SK-N-SH treated with all-trans-retinoic acid at 6 μM for 48 hours (cell line): ENCODE measurements at regions not wholly inside any gene's neighbourhood (a gene's known extent, or its start where the extent isn't known, plus 50 kb on each side); places are given as distances from the start of the nearest gene placed in this dataset.

Experiments
- ARNTL ChIP-seq: fragments of 450-650 bp; formaldehyde crosslinking; IDR thresholded peaks from 2 replicates; pipeline ENCODE4 v1.5.0; 2020; ENCODE audit warnings: low read depth, mild to moderate bottlenecking, moderate library complexity, borderline replicate concordance
- BACH2 ChIP-seq: fragments of 250-450 bp; sonication (Bioruptor Pico); IDR thresholded peaks from 2 replicates; pipeline ENCODE4 v1.9.0; 2021; ENCODE audit warnings: mild to moderate bottlenecking, borderline replicate concordance
- CREB5 ChIP-seq: fragments of 250-450 bp; sonication (Bioruptor Pico); IDR thresholded peaks from 2 replicates; pipeline ENCODE4 v1.5.1; 2020; ENCODE audit warnings: low read depth, mild to moderate bottlenecking, moderate library complexity
- CSDC2 ChIP-seq: fragments of 250-450 bp; sonication (Bioruptor Pico); IDR thresholded peaks from 2 replicates; pipeline ENCODE4 v1.5.0; 2020; ENCODE audit warnings: mild to moderate bottlenecking, moderate library complexity
- OSR1 ChIP-seq: fragments of 250-450 bp; sonication (Bioruptor Pico); IDR thresholded peaks from 2 replicates; pipeline ENCODE4 v1.8.0; 2022; ENCODE audit warnings: moderate library complexity, mild to moderate bottlenecking, inconsistent platforms
- PATZ1 ChIP-seq: fragments of 250-450 bp; sonication (Bioruptor Pico); IDR thresholded peaks from 2 replicates; pipeline ENCODE4 v1.8.0; 2020; ENCODE audit warnings: mild to moderate bottlenecking, moderate library complexity, borderline replicate concordance
- PPARA ChIP-seq: fragments of 250-450 bp; sonication (Bioruptor Pico); IDR thresholded peaks from 2 replicates; pipeline ENCODE4 v1.5.0; 2020; ENCODE audit warnings: mild to moderate bottlenecking, borderline replicate concordance
- RARB ChIP-seq: fragments of 250-450 bp; sonication (Bioruptor Pico); IDR thresholded peaks from 2 replicates; pipeline ENCODE4 v1.8.0; 2021; ENCODE audit warnings: mild to moderate bottlenecking, moderate library complexity
- TOX ChIP-seq: fragments of 250-450 bp; sonication (Bioruptor Pico); IDR thresholded peaks from 2 replicates; pipeline ENCODE4 v1.8.0; 2021; ENCODE audit warnings: mild to moderate bottlenecking, moderate library complexity, borderline replicate concordance
- TSHZ2 ChIP-seq: fragments of 250-450 bp; sonication (Bioruptor Pico); IDR thresholded peaks from 2 replicates; pipeline ENCODE4 v1.5.0; 2020; ENCODE audit warnings: mild to moderate bottlenecking, moderate library complexity
- ZFP3 ChIP-seq: fragments of 250-450 bp; sonication (Bioruptor Pico); IDR thresholded peaks from 2 replicates; pipeline ENCODE4 v1.5.0; 2020; ENCODE audit warnings: mild to moderate bottlenecking, moderate library complexity
- ZFP30 ChIP-seq: fragments of 450-650 bp; formaldehyde crosslinking; IDR thresholded peaks from 2 replicates; pipeline ENCODE4 v1.5.0; 2022; ENCODE audit warnings: mild to moderate bottlenecking, moderate library complexity
- ZNF565 ChIP-seq: fragments of 450-650 bp; formaldehyde crosslinking; conservative IDR thresholded peaks from 2 replicates; pipeline ENCODE4 v1.5.0; 2020; ENCODE audit warnings: low read depth, mild to moderate bottlenecking, moderate library complexity
- ZNF8 ChIP-seq: fragments of 450-650 bp; formaldehyde crosslinking; IDR thresholded peaks from 2 replicates; pipeline ENCODE4 v1.5.0; 2020; ENCODE audit warnings: mild to moderate bottlenecking, moderate library complexity

GRCh38 chr16:17563323-17564091 is 92.7 kb upstream of the XYLT1 start:
- TF ChIP-seq PATZ1 (CRISPR knock-in tag) (no peak), RARB (CRISPR knock-in tag) (no peak), PPARA (CRISPR knock-in tag) (no peak), CREB5 (CRISPR knock-in tag) (no peak), ZFP3 (CRISPR knock-in tag) (no peak), CSDC2 (CRISPR knock-in tag) (no peak), ARNTL (CRISPR knock-in tag) (no peak), ZFP30 (CRISPR knock-in tag) (no peak), ZNF565 (CRISPR knock-in tag) (no peak), BACH2 (no peak), OSR1 (CRISPR knock-in tag) (no peak), ZNF8 (no peak), TSHZ2 (CRISPR knock-in tag) (no peak), TOX (CRISPR knock-in tag) (no peak)
